ENCODE measurements at regions not wholly inside any gene's neighbourhood (a gene's known extent, or its start where the extent isn't known, plus 50 kb on each side); places are given as distances from the start of the nearest gene placed in this dataset.

DNA sequence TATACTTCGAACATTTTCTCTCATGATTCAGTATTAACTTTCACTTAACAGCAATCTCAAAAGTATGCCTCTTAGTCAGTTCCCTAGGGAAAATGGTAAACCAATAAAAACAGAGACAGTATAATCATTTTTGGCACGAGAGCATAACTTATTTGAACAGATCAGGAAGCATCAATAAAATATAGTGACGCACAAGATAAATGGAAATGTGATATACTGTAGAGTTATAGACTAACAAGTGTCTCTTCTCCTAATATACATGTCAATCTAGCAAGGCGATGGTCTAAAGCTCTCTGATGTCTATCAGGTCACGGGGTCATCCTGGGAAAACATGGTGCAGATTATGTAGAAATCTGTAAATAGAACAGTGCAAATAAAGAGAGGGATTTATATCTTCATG, 131.6 kb downstream of the HGF start:
- no TSS peak for BruUV-seq (replicated peaks)
- CTCF ChIA-PET, result no interaction called here
- H3K27ac ChIP-seq (ENCODE audit: low read length), result peak overlapping the region; percentile 99
- H3K4me2 ChIP-seq (ENCODE audit: low read length), result peak overlapping the region; percentile 74
- H3K9ac ChIP-seq (ENCODE audit: low read length), result peak overlapping the region; percentile 95
- no peaks in the 10 kb centered on the region for H3K36me3 ChIP-seq (ENCODE audit: low read depth, low read length)
- POLR2A ChIA-PET (ENCODE audit: unreplicated experiment), result no interaction called here
- H3K27me3 ChIP-seq (ENCODE audit: low read length), result no peaks in the 10 kb centered on the region
- TF ChIP-seq, protein P1, sequence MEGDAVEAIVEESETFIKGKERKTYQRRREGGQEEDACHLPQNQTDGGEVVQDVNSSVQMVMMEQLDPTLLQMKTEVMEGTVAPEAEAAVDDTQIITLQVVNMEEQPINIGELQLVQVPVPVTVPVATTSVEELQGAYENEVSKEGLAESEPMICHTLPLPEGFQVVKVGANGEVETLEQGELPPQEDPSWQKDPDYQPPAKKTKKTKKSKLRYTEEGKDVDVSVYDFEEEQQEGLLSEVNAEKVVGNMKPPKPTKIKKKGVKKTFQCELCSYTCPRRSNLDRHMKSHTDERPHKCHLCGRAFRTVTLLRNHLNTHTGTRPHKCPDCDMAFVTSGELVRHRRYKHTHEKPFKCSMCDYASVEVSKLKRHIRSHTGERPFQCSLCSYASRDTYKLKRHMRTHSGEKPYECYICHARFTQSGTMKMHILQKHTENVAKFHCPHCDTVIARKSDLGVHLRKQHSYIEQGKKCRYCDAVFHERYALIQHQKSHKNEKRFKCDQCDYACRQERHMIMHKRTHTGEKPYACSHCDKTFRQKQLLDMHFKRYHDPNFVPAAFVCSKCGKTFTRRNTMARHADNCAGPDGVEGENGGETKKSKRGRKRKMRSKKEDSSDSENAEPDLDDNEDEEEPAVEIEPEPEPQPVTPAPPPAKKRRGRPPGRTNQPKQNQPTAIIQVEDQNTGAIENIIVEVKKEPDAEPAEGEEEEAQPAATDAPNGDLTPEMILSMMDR (conservative IDR thresholded peaks at IDR 0.05; ENCODE audit: low read depth, low read length), result no peak
- TF ChIP-seq EZH2phosphoT487 (IDR thresholded peaks at IDR 0.05; ENCODE audit: borderline replicate concordance, low read length) (no peak), EZH2 (IDR thresholded peaks at IDR 0.05; ENCODE audit: low read length, unreplicated experiment) (no peak)
- intact Hi-C loops (cut with micrococcal nuclease), result loop anchor here (1.0 to 5.0 kb wide), 5 partner anchors 20 to 137 kb away; partner anchors contain the start of gene HGF
- H2AFZ ChIP-seq (ENCODE audit: low read length), result no peak overlapping the region
- no peaks in the 10 kb centered on the region for H3K9me3 ChIP-seq (ENCODE audit: low read length)
- H3K4me1 ChIP-seq (ENCODE audit: insufficient read depth, low read length), result peaks cover 38% of the 10 kb centered on the region
- no peaks in the 10 kb centered on the region for H3F3A ChIP-seq (ENCODE audit: low read length, unreplicated experiment)
- H3K9me2 ChIP-seq (replicated peaks; ENCODE audit: low read length), result no peaks in the 10 kb centered on the region
- no peaks in the 10 kb centered on the region for H3K79me2 ChIP-seq (ENCODE audit: low read length)
- no peak overlapping the region for H3K4me3 ChIP-seq (ENCODE audit: low read length)
- ATAC-seq, result peak; percentile 95
- H4K20me1 ChIP-seq (ENCODE audit: low read length), result no peaks in the 10 kb centered on the region
- peak; percentile 95 for DNase-seq

DNA sequence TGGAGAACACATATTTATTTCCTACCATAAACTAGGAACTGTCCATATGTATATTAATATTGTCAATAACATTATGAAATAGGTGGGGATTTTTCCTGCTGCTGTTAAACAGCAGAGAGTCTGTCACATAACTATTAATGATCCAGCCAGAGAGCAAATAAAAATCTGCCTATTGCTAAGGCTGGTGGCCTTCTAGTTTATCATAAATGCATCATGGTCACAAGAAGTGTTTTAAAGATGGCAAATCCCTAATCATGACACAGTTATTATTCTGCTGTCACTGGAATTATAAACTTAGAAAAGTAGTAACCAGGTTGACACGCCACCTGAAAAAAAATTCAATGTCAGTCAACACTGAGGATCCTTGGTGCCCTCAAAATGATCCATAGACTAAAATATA, 132.3 kb downstream of the HGF start:
- Histone ChIP-seq H2AFZ (ENCODE audit: low read length) (peak overlapping the region; percentile 13; the same call in 1 of the 2 replicates), H3K27me3 (ENCODE audit: low read length) (no peaks in the 10 kb centered on the region), H3K9me2 (replicated peaks; ENCODE audit: low read length) (no peaks in the 10 kb centered on the region), H3K4me3 (ENCODE audit: low read length) (peak overlapping the region; percentile 43), H3K9me3 (ENCODE audit: low read length) (no peaks in the 10 kb centered on the region), H4K20me1 (ENCODE audit: low read length) (no peaks in the 10 kb centered on the region), H3F3A (ENCODE audit: low read length, unreplicated experiment) (no peaks in the 10 kb centered on the region), H3K27ac (ENCODE audit: low read length) (peak overlapping the region; percentile 99), H3K36me3 (ENCODE audit: low read depth, low read length) (no peaks in the 10 kb centered on the region), H3K4me1 (ENCODE audit: insufficient read depth, low read length) (peaks cover 38% of the 10 kb centered on the region), H3K4me2 (ENCODE audit: low read length) (peak overlapping the region; percentile 74), H3K9ac (ENCODE audit: low read length) (peak overlapping the region; percentile 94), H3K79me2 (ENCODE audit: low read length) (no peaks in the 10 kb centered on the region)
- POLR2A ChIA-PET (ENCODE audit: unreplicated experiment), result no interaction called here
- no peak for ATAC-seq
- no TSS peak for BruUV-seq (replicated peaks)
- peak; percentile 16 for DNase-seq
- intact Hi-C loops (cut with micrococcal nuclease), result loop anchor here (5.0 kb wide), 2 partner anchors 120 to 135 kb away; partner anchors contain the start of gene HGF
- CTCF ChIA-PET, result no interaction called here
- TF ChIP-seq, protein P1 (conservative IDR thresholded peaks at IDR 0.05; ENCODE audit: low read depth, low read length), result no peak
- no peak for TF ChIP-seq EZH2phosphoT487 (IDR thresholded peaks at IDR 0.05; ENCODE audit: borderline replicate concordance, low read length)
- no peak for TF ChIP-seq EZH2 (IDR thresholded peaks at IDR 0.05; ENCODE audit: low read length, unreplicated experiment)

DNA sequence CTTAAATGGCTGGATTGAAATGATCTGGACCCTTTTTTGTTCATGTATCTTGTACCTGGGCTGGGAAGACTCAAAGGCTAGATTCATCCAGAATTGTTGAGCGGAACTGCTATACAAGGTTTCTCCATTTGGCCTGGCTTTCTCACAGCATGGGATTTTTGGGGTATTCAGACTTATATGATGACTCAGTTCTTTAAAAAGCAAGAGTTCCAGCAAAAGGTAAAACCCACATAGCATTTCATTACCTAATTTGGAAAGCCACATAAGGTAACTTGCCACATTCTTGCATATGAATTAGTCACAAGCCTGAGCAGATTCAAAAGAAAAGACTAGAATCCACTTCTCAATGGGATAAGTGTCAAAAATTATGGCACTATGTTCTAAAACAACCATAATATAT, 137.4 kb downstream of the HGF start:
- Histone ChIP-seq H3K27me3 (ENCODE audit: low read length) (no peaks in the 10 kb centered on the region), H3K9ac (ENCODE audit: low read length) (no peak overlapping the region), H3K9me3 (ENCODE audit: low read length) (no peaks in the 10 kb centered on the region), H3F3A (ENCODE audit: low read length, unreplicated experiment) (no peaks in the 10 kb centered on the region), H3K4me3 (ENCODE audit: low read length) (no peak overlapping the region), H3K79me2 (ENCODE audit: low read length) (no peaks in the 10 kb centered on the region), H4K20me1 (ENCODE audit: low read length) (no peaks in the 10 kb centered on the region), H3K9me2 (replicated peaks; ENCODE audit: low read length) (no peaks in the 10 kb centered on the region), H2AFZ (ENCODE audit: low read length) (no peak overlapping the region), H3K27ac (ENCODE audit: low read length) (no peak overlapping the region), H3K36me3 (ENCODE audit: low read depth, low read length) (no peaks in the 10 kb centered on the region), H3K4me1 (ENCODE audit: insufficient read depth, low read length) (peaks cover 32% of the 10 kb centered on the region), H3K4me2 (ENCODE audit: low read length) (no peak overlapping the region)
- TF ChIP-seq EZH2phosphoT487 (IDR thresholded peaks at IDR 0.05; ENCODE audit: borderline replicate concordance, low read length) (no peak), EZH2 (IDR thresholded peaks at IDR 0.05; ENCODE audit: low read length, unreplicated experiment) (no peak)
- TF ChIP-seq, protein P1 (conservative IDR thresholded peaks at IDR 0.05; ENCODE audit: low read depth, low read length), result no peak
- DNase-seq (peak; percentile 40), ATAC-seq (no peak)
- BruUV-seq (replicated peaks), result no TSS peak
- ChIA-PET CTCF (no interaction called here), POLR2A (ENCODE audit: unreplicated experiment) (no interaction called here)
- intact Hi-C loops (cut with micrococcal nuclease), result no loop called here
